ENCODE measurements at regions not wholly inside any gene's neighbourhood (a gene's known extent, or its start where the extent isn't known, plus 50 kb on each side); places are given as distances from the start of the nearest gene placed in this dataset.

DNA sequence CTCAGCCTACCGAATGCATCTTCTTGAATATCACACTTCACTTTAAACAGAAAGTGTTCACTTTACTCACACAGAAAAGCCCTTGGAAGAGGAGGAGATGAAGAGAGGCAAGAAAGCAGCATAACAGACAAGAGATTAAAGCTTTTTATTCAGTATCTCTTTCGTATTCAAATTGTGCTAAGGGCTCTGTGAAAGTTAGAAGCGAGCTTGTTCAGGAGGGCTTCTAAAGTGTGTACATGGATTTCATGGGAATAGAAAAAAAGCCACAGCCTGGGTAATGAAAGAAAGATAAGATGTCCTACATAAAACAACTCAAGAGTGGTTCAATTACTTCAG is 531.9 kb downstream of the TMEM182 start:
- no peaks in the 10 kb centered on the region; the same call in none of the 2 replicates for H3K23me2 ChIP-seq (ENCODE audit: low read depth, low read length)
- no peaks in the 10 kb centered on the region for H4K20me1 ChIP-seq (replicated peaks in 1 of 2; ENCODE audit: control insufficient read depth in 1 of 2, insufficient read depth in 2 of 2, low read length in 2 of 2)
- no peak overlapping the region for H3K56ac ChIP-seq (replicated peaks; ENCODE audit: insufficient read length, low read depth, low read length)
- ChIA-PET CTCF (ENCODE audit: partially characterized antibody) (interaction anchor here (0.6 to 2.0 kb wide), 5 partner anchors 9 to 167 kb away, joined by 3 to 4 read pairs (median 3); no protein-coding TSS in a partner anchor), POLR2A (ENCODE audit: partially characterized antibody) (no interaction called here)
- no peak overlapping the region for H4K8ac ChIP-seq (ENCODE audit: extremely low read depth, insufficient read depth, low read length)
- H2BK12ac ChIP-seq (ENCODE audit: low read depth, low read length) = no peak overlapping the region
- H3K79me2 ChIP-seq (ENCODE audit: control insufficient read depth in 1 of 2, insufficient read depth in 2 of 2, low read length in 2 of 2) = no peaks in the 10 kb centered on the region
- H3K14ac ChIP-seq (ENCODE audit: insufficient read length) = no peak overlapping the region
- H3K36me3 ChIP-seq (ENCODE audit: control insufficient read depth in 2 of 4, insufficient read depth in 4 of 4, low read length in 3 of 4) = no peaks in the 10 kb centered on the region
- H2AK5ac ChIP-seq (ENCODE audit: low read depth, low read length) = no peak overlapping the region
- no peak overlapping the region for H2BK120ac ChIP-seq (replicated peaks; ENCODE audit: low read depth, low read length)
- 54% methylated on average over 3 of the region's 3 CpGs; no CpG with 5 or more reads in 1 of the 2 experiments for WGBS, 2 experiments (ENCODE audit: extremely low coverage in 1 of 2, insufficient coverage in 1 of 2, insufficient read length in 1 of 2, insufficient replicate concordance in 2 of 2, low coverage in 1 of 2, low lambda C conversion rate in 2 of 2, missing lambda C conversion rate in 1 of 2)
- no peak overlapping the region for H3K4ac ChIP-seq (replicated peaks; ENCODE audit: insufficient read length, low read depth, low read length)
- no peaks in the 10 kb centered on the region; a peak in 1 of 7 replicates for H3K27me3 ChIP-seq (replicated peaks in 1 of 4; ENCODE audit: control insufficient read depth in 3 of 4, extremely low read depth in 1 of 4, insufficient read depth in 3 of 4, low read length in 3 of 4)
- DNase-seq (ENCODE audit: low read depth in 1 of 2, low spot score in 2 of 2) = no peak
- H3K18ac ChIP-seq (ENCODE audit: extremely low read depth, low read length) = no peak overlapping the region
- H3K27ac ChIP-seq (ENCODE audit: low read depth, low read length) = no peak overlapping the region
- H2BK15ac ChIP-seq (ENCODE audit: low read length) = no peak overlapping the region
- no peak overlapping the region for H4K5ac ChIP-seq (ENCODE audit: insufficient read length, low read depth, low read length)
- H3K9me3 ChIP-seq (ENCODE audit: insufficient read depth in 2 of 2, low read depth in 1 of 2, low read length in 1 of 2) = no peaks in the 10 kb centered on the region
- H3K23ac ChIP-seq (ENCODE audit: insufficient read length) = no peak overlapping the region
- no peak for FAIRE-seq
- TF ChIP-seq RFX5 (IDR thresholded peaks at IDR 0.05; ENCODE audit: borderline replicate concordance, low read depth, low read length) = no peak
- TF ChIP-seq EZH2 (IDR thresholded peaks at IDR 0.05; ENCODE audit: low read depth, low read length, severe bottlenecking) = no peak
- no peak for TF ChIP-seq CEBPB (IDR thresholded peaks at IDR 0.05; ENCODE audit: low read depth, low read length)
- no peak for TF ChIP-seq RAD21 (IDR thresholded peaks at IDR 0.05 in 1 of 2, conservative IDR thresholded peaks at IDR 0.05 in 1 of 2; ENCODE audit: low read depth in 2 of 2, low read length in 2 of 2)
- no peak for TF ChIP-seq CHD2 (IDR thresholded peaks at IDR 0.05; ENCODE audit: low read length)
- TF ChIP-seq CBX8 (IDR thresholded peaks at IDR 0.05; ENCODE audit: borderline replicate concordance, low read depth, low read length) = no peak
- TF ChIP-seq, protein P1, sequence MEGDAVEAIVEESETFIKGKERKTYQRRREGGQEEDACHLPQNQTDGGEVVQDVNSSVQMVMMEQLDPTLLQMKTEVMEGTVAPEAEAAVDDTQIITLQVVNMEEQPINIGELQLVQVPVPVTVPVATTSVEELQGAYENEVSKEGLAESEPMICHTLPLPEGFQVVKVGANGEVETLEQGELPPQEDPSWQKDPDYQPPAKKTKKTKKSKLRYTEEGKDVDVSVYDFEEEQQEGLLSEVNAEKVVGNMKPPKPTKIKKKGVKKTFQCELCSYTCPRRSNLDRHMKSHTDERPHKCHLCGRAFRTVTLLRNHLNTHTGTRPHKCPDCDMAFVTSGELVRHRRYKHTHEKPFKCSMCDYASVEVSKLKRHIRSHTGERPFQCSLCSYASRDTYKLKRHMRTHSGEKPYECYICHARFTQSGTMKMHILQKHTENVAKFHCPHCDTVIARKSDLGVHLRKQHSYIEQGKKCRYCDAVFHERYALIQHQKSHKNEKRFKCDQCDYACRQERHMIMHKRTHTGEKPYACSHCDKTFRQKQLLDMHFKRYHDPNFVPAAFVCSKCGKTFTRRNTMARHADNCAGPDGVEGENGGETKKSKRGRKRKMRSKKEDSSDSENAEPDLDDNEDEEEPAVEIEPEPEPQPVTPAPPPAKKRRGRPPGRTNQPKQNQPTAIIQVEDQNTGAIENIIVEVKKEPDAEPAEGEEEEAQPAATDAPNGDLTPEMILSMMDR (IDR thresholded peaks at IDR 0.05; ENCODE audit: control extremely low read depth in 1 of 3, insufficient read depth in 1 of 3, low read depth in 1 of 3, low read length in 3 of 3) = no peak
- H4K91ac ChIP-seq (replicated peaks; ENCODE audit: insufficient read length, low read length) = no peak overlapping the region
- H2BK20ac ChIP-seq (ENCODE audit: low read length) = no peak overlapping the region
- peak overlapping the region in 1 of 4 experiments; percentile 31; a peak in 1 of 8 replicates for H3K4me3 ChIP-seq (ENCODE audit: extremely low read depth in 1 of 4, insufficient read depth in 2 of 4, low read depth in 3 of 4, low read length in 4 of 4)
- 0 out of 2 replicates have a peak overlapping the region, but pooled peaks have one; percentile 89 for H2AFZ ChIP-seq (ENCODE audit: low read length)
- peaks cover 3 to 14% (median 7%) of the 10 kb centered on the region in 4 experiments; a peak in 6 of 7 replicates for H3K4me1 ChIP-seq (replicated peaks in 1 of 4; ENCODE audit: control insufficient read depth in 3 of 4, insufficient read depth in 4 of 4, low read length in 3 of 4)
- H3K79me1 ChIP-seq (ENCODE audit: low read depth, low read length) = no peaks in the 10 kb centered on the region
- no peak overlapping the region for H2BK5ac ChIP-seq (ENCODE audit: low read depth, low read length)
- H3K9ac ChIP-seq (replicated peaks in 1 of 4; ENCODE audit: extremely low read depth in 1 of 4, low read depth in 3 of 4, low read length in 3 of 4) = peak overlapping the region in 1 of 4 experiments; percentile 15; a peak in 1 of 7 replicates
- H3K4me2 ChIP-seq (ENCODE audit: insufficient read depth in 1 of 2, low read depth in 2 of 2, low read length in 2 of 2) = peak overlapping the region; percentile 33 to 66; a peak in 3 of 4 replicates
